NCI-H345 treated with DMSO at 0.1 percent for 48 hours (cell line): ENCODE measurements at regions not wholly inside any gene's neighbourhood (a gene's known extent, or its start where the extent isn't known, plus 50 kb on each side); places are given as distances from the start of the nearest gene placed in this dataset.

ENCODE experiments used
- DNase-seq: peaks from one replicate; lab custom pipeline; 2025; ENCODE audit not compliant: unreplicated experiment; lab: John Stamatoyannopoulos, UW

DNA sequence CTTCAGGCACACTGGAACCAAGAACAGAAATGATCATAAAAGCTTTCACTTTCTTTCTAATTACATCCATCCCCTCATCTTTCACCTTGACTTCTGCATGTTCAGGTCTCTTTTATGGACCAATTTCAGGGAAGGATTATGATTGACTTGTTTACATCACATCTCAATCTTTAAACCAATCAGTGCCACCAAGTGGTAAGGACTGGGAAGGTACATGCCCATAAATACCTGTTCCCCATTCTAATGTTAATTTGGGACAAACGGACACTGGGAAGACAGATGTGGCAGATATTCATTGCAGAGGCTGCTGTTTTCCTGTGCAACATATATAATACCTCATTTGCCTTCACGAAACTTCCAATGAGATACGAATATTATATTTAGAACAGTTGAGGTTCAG is 978.1 kb downstream of the GALC start:
- DNase-seq, result no peak

DNA sequence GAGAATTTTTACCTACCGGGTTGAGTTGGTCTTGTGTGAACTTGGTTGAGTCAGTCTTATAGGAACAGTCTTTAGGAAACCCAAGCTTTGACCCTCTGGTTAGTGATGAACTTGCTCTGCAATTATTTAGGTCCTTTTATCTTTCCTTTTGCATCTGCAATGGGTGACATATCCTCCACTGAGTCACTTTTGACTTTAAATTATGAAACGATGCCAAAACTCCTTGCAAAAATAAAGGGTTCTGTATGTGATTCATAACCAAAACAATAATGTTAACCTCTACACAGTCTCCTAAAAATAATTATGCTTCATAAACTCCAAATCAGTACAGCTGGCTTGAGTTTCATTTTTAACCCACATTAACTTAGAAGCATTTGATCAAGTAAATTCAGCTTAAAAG is 979.4 kb downstream of the GALC start:
- DNase-seq, result no peak

DNA sequence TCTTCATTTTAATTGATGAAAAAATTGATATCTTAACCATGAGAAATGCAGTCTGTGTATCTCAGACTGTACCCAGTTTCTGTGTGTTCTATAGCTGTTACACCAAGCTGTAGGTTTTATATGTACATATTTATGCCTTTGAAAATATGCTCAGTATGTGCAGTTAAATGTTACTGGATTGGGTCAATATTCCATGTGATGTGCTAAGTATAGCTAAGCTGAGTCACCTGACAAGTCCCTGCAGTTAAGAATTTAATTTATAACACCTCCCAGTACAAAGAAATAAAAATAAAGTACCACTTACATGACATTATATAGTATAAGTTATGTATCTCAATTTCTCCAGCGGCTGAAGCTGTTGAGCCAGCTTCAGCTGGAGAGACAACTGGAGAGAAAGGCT is 984.0 kb downstream of the GALC start:
- no peak for DNase-seq

DNA sequence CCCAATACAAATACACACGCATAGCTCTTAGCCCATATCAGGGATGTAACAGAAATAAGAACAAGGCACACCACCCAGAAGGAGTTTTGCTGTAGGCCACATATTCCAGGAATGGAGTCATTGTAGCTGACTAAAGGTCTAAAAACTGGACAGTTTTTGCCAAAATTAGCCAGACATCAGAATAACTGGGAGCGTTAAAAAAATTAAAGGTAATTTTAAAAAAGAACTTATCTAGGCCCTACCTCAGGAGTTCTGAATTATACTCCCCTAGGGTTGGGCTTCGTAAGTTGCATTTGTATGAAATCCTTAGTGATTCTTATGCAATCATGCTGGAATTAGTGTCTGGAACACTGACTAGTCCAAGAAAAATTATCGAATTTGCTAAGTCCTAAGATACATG is 987.7 kb downstream of the GALC start:
- no peak for DNase-seq

DNA sequence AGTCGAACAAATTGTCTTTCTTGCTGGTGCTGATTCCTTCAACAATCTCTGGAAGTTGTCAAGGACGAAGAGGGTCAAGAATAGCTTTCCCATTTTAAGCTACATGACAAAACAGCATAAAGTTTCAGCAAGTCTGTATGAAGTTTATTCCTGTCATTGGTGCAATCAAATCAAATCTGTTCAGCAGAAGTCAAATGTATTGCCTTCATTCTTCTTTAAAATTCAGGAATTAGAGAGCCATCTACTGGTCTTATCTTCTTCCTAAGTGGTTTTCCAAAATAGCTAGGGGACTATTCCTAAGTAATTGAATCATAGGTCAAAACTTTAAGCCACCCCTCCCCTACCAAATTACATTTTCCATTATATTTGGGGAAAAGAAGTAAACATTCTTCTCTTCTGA is 990.2 kb downstream of the GALC start:
- no peak for DNase-seq

DNA sequence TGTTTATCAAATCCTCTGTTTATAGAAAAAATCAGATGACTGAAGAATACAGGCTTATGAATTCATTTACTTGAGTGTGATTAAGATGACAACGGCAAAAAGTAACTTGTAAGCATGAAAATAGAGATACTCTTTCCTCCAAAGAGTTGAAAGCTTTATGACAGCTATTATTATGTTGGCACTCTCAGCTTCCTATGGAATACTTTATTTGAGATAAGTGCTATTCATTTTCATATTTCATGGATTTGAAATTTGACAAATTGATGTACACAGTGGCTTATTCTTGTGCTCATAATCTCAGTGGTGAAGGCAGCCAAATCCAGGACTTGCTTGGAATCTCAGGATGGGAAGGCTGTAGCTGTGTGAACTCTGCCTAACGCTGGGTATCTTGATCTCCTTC is 991.6 kb downstream of the GALC start:
- no peak for DNase-seq

DNA sequence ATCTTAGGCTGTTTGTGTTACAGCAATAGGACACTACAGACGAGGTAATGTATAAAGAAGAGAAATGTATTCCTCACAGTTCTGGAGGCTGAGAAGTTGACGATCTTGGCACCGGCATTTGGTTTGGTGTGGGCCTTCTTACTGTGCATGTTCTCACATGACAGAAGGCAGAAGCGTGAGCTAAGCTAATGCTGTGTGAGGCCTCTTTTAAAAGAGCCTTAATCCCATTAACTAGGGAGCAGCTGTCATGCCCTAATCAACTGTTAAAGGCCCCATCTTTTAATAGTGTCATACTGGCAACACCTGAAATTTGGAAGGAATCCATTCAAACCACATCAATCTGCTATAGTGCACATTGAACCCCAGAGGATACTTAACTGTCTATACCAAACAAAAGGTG is 992.9 kb downstream of the GALC start:
- DNase-seq, result no peak

DNA sequence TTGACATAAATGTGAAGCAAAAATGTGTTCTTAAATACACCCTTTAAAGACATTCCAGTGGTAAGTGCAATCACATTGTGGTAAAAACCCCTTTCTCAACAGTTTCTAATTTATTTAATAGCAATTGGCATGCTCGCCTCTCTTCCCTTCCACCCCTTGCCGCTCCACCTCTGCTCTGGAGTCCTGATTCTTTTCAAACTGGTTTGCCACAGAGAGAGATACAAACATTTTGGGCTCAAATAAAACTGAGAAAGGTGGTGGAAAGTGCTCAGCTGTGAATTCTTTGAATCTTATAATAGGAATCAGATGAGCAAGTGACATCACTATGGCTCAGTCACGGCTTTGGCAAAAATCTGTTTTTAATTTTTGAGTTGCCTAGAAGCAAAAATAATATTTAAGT is 993.9 kb downstream of the GALC start:
- DNase-seq, result no peak

DNA sequence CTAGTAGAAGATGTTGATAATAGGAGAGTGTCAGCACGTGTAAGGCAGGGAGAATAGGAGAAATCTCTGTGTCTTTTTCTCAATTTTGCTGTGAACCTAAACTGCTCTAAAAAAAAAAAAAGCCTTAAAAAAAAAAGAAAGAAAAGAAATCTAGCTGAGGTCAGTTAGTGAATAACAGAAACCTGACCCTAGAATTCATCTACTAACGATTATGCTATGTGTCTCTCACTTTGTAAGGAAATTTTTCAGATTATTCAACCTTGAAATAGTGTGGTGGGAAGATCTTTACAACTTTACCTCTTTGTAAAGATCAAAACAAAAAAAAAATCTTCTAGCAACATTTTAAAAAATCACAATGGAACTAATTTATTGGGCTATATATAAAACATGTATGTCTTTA is 995.7 kb downstream of the GALC start:
- no peak for DNase-seq

DNA sequence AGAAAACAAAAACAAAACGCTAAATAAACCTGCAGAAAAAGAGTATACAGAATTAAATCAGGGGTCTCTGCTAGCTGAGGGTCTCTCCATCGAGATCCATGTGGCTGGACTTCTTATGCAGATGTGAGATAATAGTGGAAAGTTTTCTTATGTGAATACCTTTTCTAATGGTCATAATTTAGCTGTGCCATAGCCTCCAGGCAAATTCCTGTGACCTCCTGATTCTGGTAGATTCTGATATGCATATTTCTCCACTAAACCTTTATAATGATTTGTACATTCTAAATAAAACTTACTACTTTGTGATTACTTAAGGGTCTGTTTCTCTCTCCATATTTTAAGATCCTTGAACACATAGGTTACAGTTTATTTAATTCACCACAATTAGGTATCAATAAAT is 1002.6 kb downstream of the GALC start:
- no peak for DNase-seq

DNA sequence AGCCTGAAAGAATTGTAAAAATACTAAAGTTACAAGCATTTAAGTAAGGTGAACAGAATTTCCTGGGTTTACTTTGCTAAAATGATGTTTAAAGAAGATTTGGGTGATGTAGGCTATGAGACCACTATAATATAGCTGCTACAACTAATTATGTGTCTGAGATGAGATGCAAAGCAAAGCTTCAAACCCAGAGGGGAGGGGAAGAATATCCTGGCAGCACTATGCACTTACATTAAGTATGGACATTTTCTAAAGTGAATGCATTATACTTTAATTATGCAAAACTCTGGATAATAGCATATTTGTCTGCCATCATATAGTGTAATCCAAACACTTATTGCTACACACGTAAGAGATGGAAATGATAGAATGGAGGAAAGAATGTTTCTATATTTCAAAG is 1003.7 kb downstream of the GALC start:
- DNase-seq, result no peak

DNA sequence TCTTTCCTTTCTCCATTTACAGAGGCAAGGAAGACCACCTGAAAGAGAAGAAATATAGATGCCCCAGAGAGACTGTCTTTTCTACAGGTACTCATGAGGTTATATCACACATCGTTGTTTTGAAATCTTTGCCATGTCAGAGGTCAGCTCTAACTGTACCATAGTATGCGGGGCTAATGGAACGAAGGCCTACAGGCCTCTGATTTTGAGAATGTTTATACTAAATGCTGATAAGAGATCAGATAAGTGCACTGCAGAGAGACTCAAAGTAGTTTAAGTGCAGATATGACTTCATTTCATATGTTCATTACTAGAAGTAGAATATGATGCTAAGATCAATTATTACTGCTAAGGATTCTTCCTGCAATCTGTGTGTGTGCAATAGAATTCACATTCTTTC is 1005.0 kb downstream of the GALC start:
- DNase-seq, result no peak

DNA sequence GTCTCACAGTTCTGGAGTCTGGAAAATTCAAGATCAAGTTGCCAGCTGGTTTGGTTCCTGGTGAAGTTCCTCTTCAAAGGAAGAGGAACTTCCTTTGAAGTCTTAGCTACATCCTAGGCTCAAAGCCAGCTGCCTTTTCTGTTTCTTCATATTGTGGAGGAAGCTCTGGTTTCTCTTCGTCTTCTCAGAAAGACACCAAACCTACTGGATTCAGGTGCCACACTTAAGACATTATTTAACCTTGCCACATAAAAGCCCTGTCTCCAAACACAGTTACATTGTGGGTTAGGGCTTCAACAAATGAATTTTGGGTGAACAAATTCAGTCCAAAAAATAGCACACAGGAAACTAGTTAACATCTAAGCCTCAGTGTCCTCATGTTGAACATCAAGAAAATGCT is 1019.8 kb downstream of the GALC start:
- no peak for DNase-seq

DNA sequence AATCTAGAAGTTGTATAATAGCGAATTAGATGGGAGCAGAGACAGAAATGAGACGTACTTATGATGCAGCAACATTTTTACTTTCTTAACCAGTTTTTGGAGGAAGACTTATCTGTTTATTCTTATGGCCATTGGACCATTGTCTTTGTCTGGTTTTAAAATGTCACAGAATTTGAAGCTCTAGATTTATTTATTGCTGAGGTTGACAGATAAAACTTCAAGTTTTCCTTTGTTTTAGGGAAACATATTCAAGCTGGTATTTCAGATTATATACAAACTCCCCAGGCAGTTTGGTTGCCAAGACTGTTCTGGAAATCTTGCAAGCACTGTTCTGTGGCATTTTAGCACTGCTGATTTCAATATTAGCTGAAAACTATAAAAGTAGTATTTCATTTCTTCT is 1021.7 kb downstream of the GALC start:
- DNase-seq, result no peak

DNA sequence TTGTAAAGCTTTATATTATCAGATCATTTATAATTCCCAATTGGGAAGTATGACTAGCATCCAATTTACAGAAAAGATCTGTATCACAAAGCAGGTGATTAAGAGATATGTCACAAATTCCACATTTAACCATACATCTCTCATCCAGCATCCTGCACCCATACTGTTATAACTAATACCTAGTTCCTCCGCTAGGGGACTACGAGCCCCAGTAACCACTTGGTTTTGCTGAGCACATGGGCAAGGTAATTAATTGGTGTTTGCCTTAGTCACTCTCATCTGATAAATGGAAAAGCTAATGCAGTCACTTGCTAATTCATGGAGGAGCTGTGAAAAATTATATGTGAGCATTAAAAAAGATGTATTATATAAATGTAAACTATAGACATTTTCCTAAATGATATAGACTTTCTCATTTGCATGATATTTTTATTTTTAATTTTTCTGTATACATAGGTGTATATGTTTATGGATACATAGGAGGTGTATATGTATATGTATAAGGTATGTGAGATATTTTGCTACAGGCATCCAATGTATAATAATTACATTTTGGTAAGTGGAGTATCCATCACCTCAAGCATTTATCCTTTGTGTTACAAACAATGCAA is 1031.8 kb downstream of the GALC start:
- DNase-seq, result no peak

DNA sequence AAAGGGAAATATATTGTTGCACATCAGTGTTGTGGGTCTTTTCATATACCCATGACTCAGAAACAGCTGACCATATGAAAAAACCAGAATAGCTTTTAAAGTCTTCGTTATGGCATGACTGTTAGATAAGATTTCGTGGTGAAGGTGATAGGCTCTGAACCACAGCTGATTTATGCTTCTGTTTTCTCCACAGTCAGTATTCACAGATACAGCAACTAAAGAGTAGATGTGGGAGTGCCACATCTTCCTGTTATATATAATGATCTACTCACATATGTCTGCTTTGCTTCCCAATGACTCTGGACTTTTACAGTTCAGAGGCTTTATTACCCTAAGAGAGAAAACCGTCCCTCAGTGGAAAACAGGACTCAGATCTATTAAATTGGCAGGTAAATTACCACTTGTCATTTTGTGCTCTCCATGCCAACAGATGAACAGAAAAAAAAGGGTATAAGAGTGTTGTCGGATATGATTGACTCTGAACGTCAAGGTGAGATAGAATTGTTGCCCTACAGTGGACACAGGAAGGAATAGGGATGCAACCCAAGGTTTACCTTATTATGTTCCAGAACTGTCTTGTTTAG is 1037.1 kb downstream of the GALC start:
- DNase-seq, result no peak

DNA sequence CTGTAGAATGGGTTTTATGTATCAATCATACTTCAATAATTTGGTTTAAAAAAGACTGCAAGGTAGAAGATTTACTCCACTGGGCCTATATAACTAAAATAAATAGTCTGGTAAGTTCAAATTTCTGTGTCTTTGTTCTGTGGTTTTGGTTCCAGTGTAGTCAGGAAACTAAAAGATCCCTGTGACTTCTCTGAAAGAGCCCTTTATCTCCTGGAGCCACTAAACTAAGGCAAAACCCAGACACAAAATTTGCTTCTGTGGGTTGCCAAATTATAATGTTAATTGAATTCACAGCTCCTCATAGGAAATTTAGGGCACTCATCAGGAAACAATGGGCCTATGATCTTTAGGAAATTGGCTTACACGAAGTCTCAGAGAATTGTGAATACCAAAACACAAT is 1038.4 kb downstream of the GALC start:
- no peak for DNase-seq

DNA sequence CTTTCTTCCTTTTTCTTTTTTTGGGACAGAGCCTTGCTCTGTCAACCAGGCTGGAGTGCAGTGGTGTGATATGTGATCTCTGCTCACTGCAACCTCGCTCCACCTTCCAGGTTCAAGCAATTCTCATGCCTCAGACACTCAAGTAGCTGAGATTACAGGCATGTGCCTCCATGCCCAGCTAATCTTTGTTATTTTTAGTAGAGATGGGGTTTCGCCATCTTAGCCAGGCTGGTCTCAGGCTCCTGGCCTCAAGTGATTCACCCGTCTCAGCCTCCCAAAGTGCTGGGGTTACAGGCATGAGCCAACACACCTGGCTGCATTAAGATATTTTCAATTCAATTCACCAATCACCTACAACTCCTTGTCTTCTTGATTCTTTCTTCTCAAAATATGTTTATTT is 1046.5 kb downstream of the GALC start:
- DNase-seq, result no peak

DNA sequence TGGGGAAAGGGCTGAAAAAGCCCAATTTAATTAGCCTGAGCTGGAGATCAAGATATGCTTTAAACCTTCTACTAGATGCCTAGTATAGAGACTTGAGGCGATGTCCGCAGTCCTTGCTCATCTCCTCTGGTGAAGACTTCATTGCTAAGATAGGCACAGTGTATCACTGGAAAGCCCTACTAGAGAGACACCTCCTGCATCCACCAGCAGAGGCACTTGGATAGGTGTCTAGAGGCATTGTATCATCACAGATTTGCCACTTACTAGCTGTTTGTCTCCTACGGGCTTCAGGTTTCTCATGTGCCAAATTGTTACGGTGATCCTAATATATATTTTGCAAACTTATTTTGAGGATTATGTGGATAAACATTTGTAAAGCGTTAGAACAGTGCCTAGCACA is 1048.5 kb downstream of the GALC start:
- DNase-seq, result no peak

DNA sequence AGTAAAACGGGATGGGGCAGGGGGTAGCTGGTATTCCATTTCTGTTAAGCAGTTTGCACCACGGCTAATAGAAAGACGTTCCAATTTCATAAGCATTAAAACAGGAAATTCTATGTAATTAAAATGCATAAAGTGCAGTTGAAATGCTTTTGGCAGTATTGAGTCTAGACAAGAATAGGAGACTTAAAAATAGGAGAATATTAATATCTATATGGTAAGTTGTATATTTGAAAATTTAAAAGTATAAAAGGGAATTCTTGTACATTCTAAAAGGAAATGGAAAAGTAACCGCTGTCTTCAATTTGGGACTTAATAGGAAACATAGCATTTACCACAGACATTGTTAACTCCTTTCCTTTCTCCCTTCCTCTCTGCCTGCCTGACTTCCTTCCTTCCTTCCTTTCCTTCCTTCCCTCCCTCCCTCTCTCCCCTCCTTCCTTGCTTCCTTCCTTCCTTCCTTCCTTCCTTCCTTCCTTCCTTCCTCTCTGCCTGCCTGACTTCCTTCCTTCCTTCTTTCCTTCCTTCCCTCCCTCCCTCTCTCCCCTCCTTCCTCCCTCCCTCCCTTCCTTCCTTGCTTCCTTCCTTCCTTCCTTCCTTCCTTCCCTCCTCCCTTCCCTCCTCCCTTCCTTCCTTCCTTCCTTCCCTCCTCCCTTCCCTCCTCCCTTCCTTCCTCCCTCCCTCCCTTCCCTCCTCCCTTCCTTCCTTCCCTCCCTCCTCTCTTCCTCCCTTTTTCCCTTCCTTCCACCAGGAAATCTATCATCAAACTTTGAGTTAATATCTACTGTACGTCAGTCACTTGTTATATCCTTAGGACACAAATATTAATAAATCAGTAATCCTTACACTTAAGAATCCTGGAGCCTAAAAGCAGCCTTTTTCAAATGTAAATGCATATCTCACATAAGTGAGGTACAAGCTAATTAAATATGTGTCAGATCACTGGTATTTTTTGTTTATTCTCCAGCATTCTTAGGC is 1049.3 kb downstream of the GALC start:
- no peak for DNase-seq

DNA sequence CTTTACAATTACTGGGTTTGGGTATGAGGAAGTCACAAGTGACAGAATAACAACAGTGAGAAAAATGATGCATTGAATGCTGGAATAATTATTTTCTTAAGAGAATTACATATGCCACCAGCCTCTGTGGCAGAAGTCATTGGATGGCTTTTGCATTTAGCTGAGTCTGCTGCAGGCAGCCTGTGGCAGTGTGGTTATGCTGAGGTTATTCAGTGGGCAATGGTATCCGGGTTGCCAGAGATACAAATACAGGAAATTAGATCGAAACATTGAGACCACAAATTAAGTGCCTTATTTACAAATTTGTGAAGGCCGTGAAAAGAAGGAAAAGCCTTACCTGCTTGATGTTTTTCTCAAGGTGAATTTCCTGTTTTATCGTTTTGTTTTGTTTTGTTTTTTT is 1050.0 kb downstream of the GALC start:
- no peak for DNase-seq

DNA sequence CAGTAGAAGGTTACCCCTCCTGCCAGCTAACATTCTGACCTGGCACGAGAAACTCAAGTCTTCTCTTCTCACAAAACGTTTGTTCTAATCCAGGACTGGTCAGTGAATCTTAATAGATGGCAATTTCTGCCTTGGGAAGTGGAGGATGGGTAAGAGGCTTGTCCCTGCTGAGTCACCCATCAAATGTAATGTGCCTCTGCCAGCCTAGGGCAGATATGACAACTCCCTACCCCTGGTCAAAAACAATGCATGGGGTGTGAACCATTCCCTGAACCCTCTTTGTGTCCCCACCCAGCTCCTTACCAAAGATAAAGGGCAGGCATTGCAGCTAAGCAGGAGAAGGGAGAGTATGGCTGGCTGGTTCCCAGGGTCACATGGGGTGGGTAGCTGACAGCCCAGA is 1052.9 kb downstream of the GALC start:
- DNase-seq, result no peak
